Ishikawa (cell line): ENCODE measurements at regions not wholly inside any gene's neighbourhood (a gene's known extent, or its start where the extent isn't known, plus 50 kb on each side); places are given as distances from the start of the nearest gene placed in this dataset.

ENCODE experiments used
- CEBPB ChIP-seq: IDR thresholded peaks from 2 replicates; pipeline ENCODE4 v1.6.1; 2012
- CREB1 ChIP-seq: IDR thresholded peaks from 2 replicates; pipeline ENCODE4 v1.6.1; 2012; ENCODE audit warnings: low read depth
- EGR1 ChIP-seq: IDR thresholded peaks from 2 replicates; pipeline ENCODE4 v1.6.1; 2012
- EP300 ChIP-seq: IDR thresholded peaks from 2 replicates; pipeline ENCODE4 v1.6.1; 2012; ENCODE audit warnings: borderline replicate concordance
- FOXM1 ChIP-seq: IDR thresholded peaks from 2 replicates; pipeline ENCODE4 v1.6.1; 2012; ENCODE audit warnings: low read depth, borderline replicate concordance
- NFIC ChIP-seq: IDR thresholded peaks from 2 replicates; pipeline ENCODE4 v1.6.1; 2012
- RAD21 ChIP-seq: IDR thresholded peaks from 2 replicates; pipeline ENCODE4 v1.6.1; 2012; ENCODE audit warnings: low read depth
- REST ChIP-seq: IDR thresholded peaks from 2 replicates; pipeline ENCODE4 v1.6.1; 2012; ENCODE audit warnings: low read depth, mild to moderate bottlenecking
- TAF1 ChIP-seq: IDR thresholded peaks from 2 replicates; pipeline ENCODE4 v1.6.1; 2012; ENCODE audit warnings: low read depth, mild to moderate bottlenecking
- TCF12 ChIP-seq: IDR thresholded peaks from 2 replicates; pipeline ENCODE4 v1.6.1; 2012; ENCODE audit warnings: low read depth
- TEAD4 ChIP-seq: IDR thresholded peaks from 2 replicates; pipeline ENCODE4 v1.6.1; 2012
- YY1 ChIP-seq: IDR thresholded peaks from 2 replicates; pipeline ENCODE4 v1.6.1; 2012; ENCODE audit warnings: low read depth
- ZBTB7A ChIP-seq: IDR thresholded peaks from 2 replicates; pipeline ENCODE4 v1.6.1; 2012; ENCODE audit warnings: low read depth
- TF ChIP-seq, protein P1 (sequence below): IDR thresholded peaks from 2 replicates; pipeline ENCODE4 v1.6.1; 2012
- TF ChIP-seq, protein P2 (sequence below): IDR thresholded peaks from 2 replicates; pipeline ENCODE4 v1.6.1; 2012

- TF ChIP-seq CREB1: no peak
- no peak for TF ChIP-seq RAD21
- TF ChIP-seq EGR1: no peak
- no peak for TF ChIP-seq TAF1
- TF ChIP-seq EP300: no peak
- no peak for TF ChIP-seq TEAD4
- TF ChIP-seq FOXM1: no peak
- no peak for TF ChIP-seq YY1
- no peak for TF ChIP-seq TCF12
- no peak for TF ChIP-seq ZBTB7A
- TF ChIP-seq REST: no peak
- TF ChIP-seq NFIC: no peak
- TF ChIP-seq, protein P1, sequence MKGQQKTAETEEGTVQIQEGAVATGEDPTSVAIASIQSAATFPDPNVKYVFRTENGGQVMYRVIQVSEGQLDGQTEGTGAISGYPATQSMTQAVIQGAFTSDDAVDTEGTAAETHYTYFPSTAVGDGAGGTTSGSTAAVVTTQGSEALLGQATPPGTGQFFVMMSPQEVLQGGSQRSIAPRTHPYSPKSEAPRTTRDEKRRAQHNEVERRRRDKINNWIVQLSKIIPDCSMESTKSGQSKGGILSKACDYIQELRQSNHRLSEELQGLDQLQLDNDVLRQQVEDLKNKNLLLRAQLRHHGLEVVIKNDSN: no peak
- TF ChIP-seq, protein P2, sequence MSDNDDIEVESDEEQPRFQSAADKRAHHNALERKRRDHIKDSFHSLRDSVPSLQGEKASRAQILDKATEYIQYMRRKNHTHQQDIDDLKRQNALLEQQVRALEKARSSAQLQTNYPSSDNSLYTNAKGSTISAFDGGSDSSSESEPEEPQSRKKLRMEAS: no peak
- TF ChIP-seq CEBPB: no peak
These were observed 595.5 kb downstream of the LMO7 start for GRCh38 chr13:76231522-76232167.

GRCh38 chr13:76229281-76229680, 593.2 kb downstream of the LMO7 start:
- no peak for TF ChIP-seq ZBTB7A
- TF ChIP-seq RAD21: no peak
- no peak for TF ChIP-seq TCF12
- TF ChIP-seq, protein P2: no peak

- TF ChIP-seq EP300: no peak
- TF ChIP-seq, protein P1: no peak
- no peak for TF ChIP-seq ZBTB7A
- TF ChIP-seq EGR1: no peak
- no peak for TF ChIP-seq TAF1
- no peak for TF ChIP-seq TEAD4
- TF ChIP-seq TCF12: no peak
- no peak for TF ChIP-seq CREB1
- no peak for TF ChIP-seq NFIC
- no peak for TF ChIP-seq RAD21
- TF ChIP-seq FOXM1: no peak
- TF ChIP-seq, protein P2: no peak
These were observed 590.8 kb downstream of the LMO7 start for GRCh38 chr13:76226941-76227340.

GRCh38 chr13:76225815-76226489, 589.8 kb downstream of the LMO7 start:
- TF ChIP-seq EGR1 (no peak), REST (no peak), NFIC (no peak), YY1 (no peak)
- TF ChIP-seq, protein P2: no peak

DNA sequence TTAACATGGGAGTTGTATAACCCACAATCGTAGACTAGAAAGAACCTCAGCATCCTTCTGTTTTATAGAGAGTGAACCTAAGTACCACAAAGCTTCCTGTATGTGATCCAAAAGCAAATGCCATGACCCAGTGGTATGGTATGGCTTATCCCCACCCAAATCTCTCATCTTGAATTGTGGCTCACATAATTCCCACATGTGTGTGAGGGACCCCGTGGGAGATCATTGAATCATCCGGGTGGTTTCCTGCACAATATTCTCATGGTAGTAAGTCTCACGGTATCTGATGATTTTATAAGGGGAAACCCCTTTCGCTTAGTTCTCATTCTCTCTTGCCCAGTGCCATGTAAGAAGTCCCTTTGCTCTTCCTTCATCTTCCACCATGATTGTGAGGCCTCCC, 587.9 kb downstream of the LMO7 start:
- no peak for TF ChIP-seq NFIC
- no peak for TF ChIP-seq TCF12
- TF ChIP-seq CREB1: no peak
- TF ChIP-seq EGR1: no peak
- TF ChIP-seq REST: no peak
- no peak for TF ChIP-seq TAF1
